Progenitor cell of endocrine pancreas (in vitro differentiated cells): ENCODE measurements at regions not wholly inside any gene's neighbourhood (a gene's known extent, or its start where the extent isn't known, plus 50 kb on each side); places are given as distances from the start of the nearest gene placed in this dataset.
A peak's percentile ranks its signal among the peaks of the same experiment; 100 is the strongest.
"Not testable (repeated sequence)": the region's sequence is repeated elsewhere in the genome, so short reads cannot be mapped to it uniquely, and the experiment has no call there.

Experiments
- DNase-seq: peaks from one replicate; pipeline ENCODE4 v3.0.0; 2021; ENCODE audit warnings: low spot score; ENCODE audit not compliant: unreplicated experiment
- H3K27ac Mint-ChIP-seq: 2 replicates; pipeline ENCODE4 v1.8.0; 2021; ENCODE audit warnings: mild to moderate bottlenecking, moderate library complexity, mixed read lengths
- H3K27me3 Mint-ChIP-seq: 2 replicates; pipeline ENCODE4 v1.8.0; 2021; ENCODE audit warnings: mixed read lengths
- H3K36me3 Mint-ChIP-seq: 2 replicates; pipeline ENCODE4 v1.8.0; 2022; ENCODE audit warnings: mixed read lengths; ENCODE audit not compliant: insufficient read depth
- H3K4me1 Mint-ChIP-seq: 2 replicates; pipeline ENCODE4 v1.8.0; 2021; ENCODE audit warnings: low read depth, mixed read lengths
- H3K4me3 Mint-ChIP-seq: 2 replicates; pipeline ENCODE4 v1.8.0; 2021; ENCODE audit warnings: low read depth, mild to moderate bottlenecking, moderate library complexity, mixed read lengths
- H3K9me3 Mint-ChIP-seq: 2 replicates; pipeline ENCODE4 v1.8.0; 2021; ENCODE audit warnings: low read depth, mixed read lengths
- TF ChIP-seq, protein P1 (sequence below): fragments of 200-600 bp; sonication (generic); IDR thresholded peaks from one replicate; pipeline ENCODE4 v1.5.0; 2021; ENCODE audit warnings: antibody characterized with exemption, mild to moderate bottlenecking; ENCODE audit not compliant: unreplicated experiment

DNA sequence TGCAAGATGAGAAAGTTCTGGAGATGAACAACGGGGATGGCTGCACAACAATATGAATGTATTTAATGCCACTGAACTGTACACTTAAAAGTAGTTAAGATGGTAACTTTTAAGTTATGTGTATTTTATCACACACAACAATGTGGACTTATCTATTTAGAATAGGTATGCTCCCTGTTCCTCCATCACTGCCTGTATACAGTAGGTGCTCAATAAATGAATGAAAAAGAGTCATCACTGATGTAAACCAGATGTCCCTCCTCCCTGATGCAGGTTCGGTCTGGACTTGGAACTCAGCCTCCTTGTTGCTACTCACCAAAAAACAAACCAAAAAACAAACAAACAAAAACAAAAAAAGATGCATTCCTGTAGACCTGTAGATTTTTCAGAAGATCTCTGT, 65.9 kb upstream of the BOD1 start:
- no peaks in the 10 kb centered on the region for H3K27me3 Mint-ChIP-seq
- no peak for DNase-seq
- TF ChIP-seq, protein P1, sequence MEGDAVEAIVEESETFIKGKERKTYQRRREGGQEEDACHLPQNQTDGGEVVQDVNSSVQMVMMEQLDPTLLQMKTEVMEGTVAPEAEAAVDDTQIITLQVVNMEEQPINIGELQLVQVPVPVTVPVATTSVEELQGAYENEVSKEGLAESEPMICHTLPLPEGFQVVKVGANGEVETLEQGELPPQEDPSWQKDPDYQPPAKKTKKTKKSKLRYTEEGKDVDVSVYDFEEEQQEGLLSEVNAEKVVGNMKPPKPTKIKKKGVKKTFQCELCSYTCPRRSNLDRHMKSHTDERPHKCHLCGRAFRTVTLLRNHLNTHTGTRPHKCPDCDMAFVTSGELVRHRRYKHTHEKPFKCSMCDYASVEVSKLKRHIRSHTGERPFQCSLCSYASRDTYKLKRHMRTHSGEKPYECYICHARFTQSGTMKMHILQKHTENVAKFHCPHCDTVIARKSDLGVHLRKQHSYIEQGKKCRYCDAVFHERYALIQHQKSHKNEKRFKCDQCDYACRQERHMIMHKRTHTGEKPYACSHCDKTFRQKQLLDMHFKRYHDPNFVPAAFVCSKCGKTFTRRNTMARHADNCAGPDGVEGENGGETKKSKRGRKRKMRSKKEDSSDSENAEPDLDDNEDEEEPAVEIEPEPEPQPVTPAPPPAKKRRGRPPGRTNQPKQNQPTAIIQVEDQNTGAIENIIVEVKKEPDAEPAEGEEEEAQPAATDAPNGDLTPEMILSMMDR = no peak
- no peaks in the 10 kb centered on the region for H3K36me3 Mint-ChIP-seq
- no peak overlapping the region for H3K4me3 Mint-ChIP-seq
- peaks cover 3% of the 10 kb centered on the region for H3K4me1 Mint-ChIP-seq
- no peak overlapping the region for H3K27ac Mint-ChIP-seq
- H3K9me3 Mint-ChIP-seq = peaks cover 8% of the 10 kb centered on the region

DNA sequence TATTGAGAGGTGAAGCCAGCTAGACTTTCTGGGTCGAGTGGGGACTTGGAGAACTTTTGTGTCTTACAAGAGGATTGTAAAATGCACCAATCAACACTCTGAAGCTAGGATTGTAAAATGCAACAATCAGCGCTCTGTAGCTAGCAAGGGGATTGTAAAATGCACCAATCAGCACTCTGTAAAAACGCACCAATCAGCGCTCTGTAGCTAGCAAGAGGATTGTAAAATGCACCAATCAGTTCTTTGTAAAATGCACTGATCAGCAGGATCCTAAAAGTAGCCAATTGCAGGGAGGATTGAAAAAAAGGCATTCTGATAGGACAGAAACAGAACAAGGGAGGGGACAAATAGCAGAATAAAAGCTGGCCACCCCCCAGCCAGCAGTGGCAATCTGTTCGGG, 68.1 kb upstream of the BOD1 start:
- not testable (repeated sequence) for H3K36me3 Mint-ChIP-seq, DNase-seq, H3K27me3 Mint-ChIP-seq, H3K4me3 Mint-ChIP-seq, H3K27ac Mint-ChIP-seq, H3K9me3 Mint-ChIP-seq, H3K4me1 Mint-ChIP-seq

DNA sequence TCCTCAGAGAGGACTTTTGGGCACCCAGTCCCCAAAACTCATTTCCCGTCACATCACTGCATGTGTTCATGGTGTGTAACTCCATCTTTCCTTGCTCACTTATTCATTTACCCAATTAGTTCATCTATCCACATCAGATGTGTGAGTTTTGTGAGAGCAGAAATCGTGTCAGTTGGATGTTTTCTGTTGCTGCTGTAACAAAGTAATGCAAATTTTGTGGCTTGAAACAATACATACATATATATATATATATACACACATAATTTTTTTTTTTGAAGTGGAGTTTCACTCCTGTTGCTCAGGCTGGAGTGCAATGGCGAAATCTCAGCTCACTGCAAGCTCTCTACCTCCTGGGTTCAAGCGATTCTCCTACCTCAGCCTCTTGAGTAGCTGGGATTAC, 70.5 kb upstream of the BOD1 start:
- no peaks in the 10 kb centered on the region for H3K36me3 Mint-ChIP-seq
- peaks cover 3% of the 10 kb centered on the region for H3K9me3 Mint-ChIP-seq
- no peak overlapping the region for H3K27ac Mint-ChIP-seq

DNA sequence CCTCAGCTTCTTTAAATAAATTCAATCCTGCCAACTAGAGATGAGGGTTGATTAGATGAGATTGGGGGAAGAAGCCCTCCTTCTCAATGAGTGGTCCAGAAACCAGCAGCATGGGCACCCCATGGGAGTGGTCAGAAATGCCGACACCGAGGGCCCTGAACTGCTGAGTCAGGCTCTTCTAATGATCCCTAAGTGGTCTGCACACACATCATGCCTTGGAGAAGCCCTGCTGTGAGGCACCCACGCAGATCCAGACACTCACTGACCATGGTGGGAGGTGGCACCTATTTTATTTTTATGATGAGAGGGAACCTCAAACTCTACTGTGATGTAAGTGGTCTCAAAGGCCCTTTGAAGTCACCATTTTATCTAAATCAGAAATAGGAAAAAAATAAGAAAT, 72.3 kb upstream of the BOD1 start:
- Mint-ChIP-seq H3K9me3 (peaks cover 7% of the 10 kb centered on the region), H3K4me1 (peaks cover 20% of the 10 kb centered on the region), H3K36me3 (no peaks in the 10 kb centered on the region), H3K27me3 (no peaks in the 10 kb centered on the region), H3K27ac (peak overlapping the region; percentile 92), H3K4me3 (no peak overlapping the region)
- TF ChIP-seq, protein P1 = no peak
- DNase-seq = no peak

More for the DNA sequence above, 70.5 kb upstream of the BOD1 start:
- Mint-ChIP-seq H3K27me3 (no peaks in the 10 kb centered on the region), H3K4me1 (peaks cover 18% of the 10 kb centered on the region), H3K4me3 (no peak overlapping the region)
- TF ChIP-seq, protein P1 = no peak
- DNase-seq = no peak

DNA sequence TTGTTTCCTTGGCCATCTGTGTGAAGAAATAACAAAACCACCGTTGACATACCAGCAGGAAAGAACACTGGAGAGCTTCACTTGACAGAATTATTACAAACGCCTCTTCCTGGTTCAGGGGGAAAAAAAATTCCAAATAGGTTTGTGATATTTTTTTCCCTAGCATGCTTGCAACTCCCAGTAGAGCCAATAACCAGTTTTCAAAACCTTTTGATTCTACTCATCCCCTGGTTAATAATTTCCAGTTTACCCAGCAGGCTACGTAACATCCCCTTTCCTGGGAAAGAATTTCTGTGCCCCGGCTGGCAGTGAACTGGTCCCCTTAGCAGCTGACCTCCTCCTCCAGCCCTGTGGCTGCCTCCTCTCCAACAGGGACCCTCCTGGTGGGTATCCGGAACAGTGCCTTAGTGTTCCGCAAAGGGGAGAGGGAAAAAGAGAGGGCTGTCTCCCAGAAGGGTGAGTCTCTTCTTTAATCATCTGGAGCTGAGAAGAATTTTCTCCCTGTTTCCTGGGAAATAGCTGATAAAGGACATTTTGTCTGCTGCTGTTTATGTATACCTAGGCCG, 72.8 kb upstream of the BOD1 start:
- peak overlapping the region; percentile 92 for H3K27ac Mint-ChIP-seq
- TF ChIP-seq, protein P1 = no peak
- DNase-seq = peak; percentile 16

DNA sequence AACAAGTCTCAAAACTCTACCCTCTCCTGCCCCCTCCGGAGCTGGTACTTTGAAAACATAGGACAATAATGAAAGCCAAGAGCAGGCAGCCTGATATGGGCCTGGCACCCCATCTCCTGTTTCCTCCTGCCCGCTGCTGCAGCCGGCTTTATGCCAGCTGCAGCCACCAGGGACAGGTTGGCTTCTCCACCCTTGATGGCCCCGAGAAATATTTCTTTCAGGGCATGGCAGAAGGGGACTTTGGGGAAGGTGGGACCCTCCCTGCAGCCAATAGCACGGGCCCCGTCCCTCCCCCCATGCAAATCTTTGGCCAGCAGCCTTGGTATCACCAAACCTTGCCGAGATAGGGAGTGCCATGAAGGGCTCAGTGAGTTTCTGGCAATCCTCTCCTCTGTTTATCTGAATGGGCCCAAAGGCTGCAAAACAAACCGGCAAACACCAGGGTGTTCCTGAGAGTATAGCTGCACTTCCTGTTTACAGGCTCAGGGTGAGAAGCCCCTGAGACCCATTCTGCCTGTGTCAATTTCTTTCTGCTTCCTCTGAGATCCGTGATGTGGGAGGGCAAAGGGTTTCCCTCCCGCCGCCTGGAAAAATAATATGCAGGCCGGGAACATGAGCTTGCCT, 73.4 kb upstream of the BOD1 start:
- peak overlapping the region; percentile 92 for H3K27ac Mint-ChIP-seq
- peaks cover 7% of the 10 kb centered on the region for H3K9me3 Mint-ChIP-seq
- TF ChIP-seq, protein P1 = no peak
- no peaks in the 10 kb centered on the region for H3K27me3 Mint-ChIP-seq
- H3K36me3 Mint-ChIP-seq = no peaks in the 10 kb centered on the region
- no peak for DNase-seq
- H3K4me1 Mint-ChIP-seq = peaks cover 20% of the 10 kb centered on the region
- peak overlapping the region; percentile 24 for H3K4me3 Mint-ChIP-seq

More for the DNA sequence above, 72.8 kb upstream of the BOD1 start:
- peaks cover 20% of the 10 kb centered on the region for H3K4me1 Mint-ChIP-seq
- H3K9me3 Mint-ChIP-seq = peaks cover 7% of the 10 kb centered on the region
- H3K36me3 Mint-ChIP-seq = no peaks in the 10 kb centered on the region
- H3K27me3 Mint-ChIP-seq = no peaks in the 10 kb centered on the region
- H3K4me3 Mint-ChIP-seq = peak overlapping the region; percentile 24
